ENCODE measurements at regions not wholly inside any gene's neighbourhood (a gene's known extent, or its start where the extent isn't known, plus 50 kb on each side); places are given as distances from the start of the nearest gene placed in this dataset.
"Not testable (repeated sequence)": the region's sequence is repeated elsewhere in the genome, so short reads cannot be mapped to it uniquely, and the experiment has no call there.

GRCh38 chr5:24225051-24225450 is 419.7 kb downstream of the CDH10 start:
- H3K4me1 ChIP-seq, result no peaks in the 10 kb centered on the region
- no peak overlapping the region for H3K27ac ChIP-seq
- no peak for DNase-seq
- intact Hi-C loops (cut with DNase I; ENCODE audit: low total_unique reads), result no loop called here
- H3K36me3 ChIP-seq (ENCODE audit: low read depth, missing control alignments), result no peaks in the 10 kb centered on the region
- TF ChIP-seq POLR2A (IDR thresholded peaks at IDR 0.05) (no peak), CTCF (IDR thresholded peaks at IDR 0.05) (no peak)
- no peaks in the 10 kb centered on the region for H3K27me3 ChIP-seq
- no peak overlapping the region for H3K4me3 ChIP-seq
- H3K9me3 ChIP-seq, result no peaks in the 10 kb centered on the region

GRCh38 chr5:24226479-24226878 is 418.3 kb downstream of the CDH10 start:
- Histone ChIP-seq H3K36me3 (ENCODE audit: low read depth, missing control alignments) (no peaks in the 10 kb centered on the region), H3K4me3 (no peak overlapping the region), H3K27ac (no peak overlapping the region), H3K4me1 (no peaks in the 10 kb centered on the region), H3K27me3 (no peaks in the 10 kb centered on the region), H3K9me3 (no peaks in the 10 kb centered on the region)
- TF ChIP-seq POLR2A (IDR thresholded peaks at IDR 0.05) (no peak), CTCF (IDR thresholded peaks at IDR 0.05) (no peak)
- intact Hi-C loops (cut with DNase I; ENCODE audit: low total_unique reads), result no loop called here
- 50 to 53% methylated on average over 1 of the region's 1 CpG for WGBS, 2 donors
- no peak for DNase-seq

- H3K9me3 ChIP-seq; intact Hi-C loops (cut with DNase I; ENCODE audit: low total_unique reads); DNase-seq; H3K4me1 ChIP-seq; H3K4me3 ChIP-seq; H3K27ac ChIP-seq; H3K27me3 ChIP-seq; H3K36me3 ChIP-seq (ENCODE audit: low read depth, missing control alignments): not testable (repeated sequence)
- 83 to 89% methylated on average over 5 of the region's 5 CpGs for WGBS, 2 donors
Measured at GRCh38 chr5:24227881-24228280, 416.9 kb downstream of the CDH10 start.

DNA sequence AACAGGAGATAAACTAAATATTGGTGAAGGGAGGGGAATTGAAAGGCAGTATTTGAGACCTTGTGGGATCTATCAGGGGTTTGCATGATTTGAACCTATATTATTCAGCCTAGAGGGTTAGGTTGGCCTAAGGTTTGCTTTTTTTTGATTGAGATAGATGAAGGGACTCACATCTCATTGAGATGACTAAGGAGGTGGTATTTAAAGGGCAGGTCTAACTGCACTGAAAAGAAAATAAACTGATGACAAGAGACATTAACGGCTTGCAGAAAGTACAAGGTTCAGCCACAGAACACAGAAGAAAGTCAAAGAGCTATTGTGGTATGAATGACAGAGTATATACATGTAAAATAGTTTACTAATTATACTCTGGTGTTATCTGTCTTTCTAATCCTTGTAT is 412.7 kb downstream of the CDH10 start:
- no peaks in the 10 kb centered on the region for H3K36me3 ChIP-seq (ENCODE audit: low read depth, missing control alignments)
- intact Hi-C loops (cut with DNase I; ENCODE audit: low total_unique reads), result no loop called here
- H3K9me3 ChIP-seq, result no peaks in the 10 kb centered on the region
- 60 to 80% methylated on average over 1 of the region's 1 CpG for WGBS, 2 donors
- H3K27me3 ChIP-seq, result no peaks in the 10 kb centered on the region
- no peaks in the 10 kb centered on the region for H3K4me1 ChIP-seq
- TF ChIP-seq POLR2A (IDR thresholded peaks at IDR 0.05), result no peak
- TF ChIP-seq CTCF (IDR thresholded peaks at IDR 0.05), result no peak
- H3K27ac ChIP-seq, result no peak overlapping the region
- no peak for DNase-seq
- no peak overlapping the region for H3K4me3 ChIP-seq

DNA sequence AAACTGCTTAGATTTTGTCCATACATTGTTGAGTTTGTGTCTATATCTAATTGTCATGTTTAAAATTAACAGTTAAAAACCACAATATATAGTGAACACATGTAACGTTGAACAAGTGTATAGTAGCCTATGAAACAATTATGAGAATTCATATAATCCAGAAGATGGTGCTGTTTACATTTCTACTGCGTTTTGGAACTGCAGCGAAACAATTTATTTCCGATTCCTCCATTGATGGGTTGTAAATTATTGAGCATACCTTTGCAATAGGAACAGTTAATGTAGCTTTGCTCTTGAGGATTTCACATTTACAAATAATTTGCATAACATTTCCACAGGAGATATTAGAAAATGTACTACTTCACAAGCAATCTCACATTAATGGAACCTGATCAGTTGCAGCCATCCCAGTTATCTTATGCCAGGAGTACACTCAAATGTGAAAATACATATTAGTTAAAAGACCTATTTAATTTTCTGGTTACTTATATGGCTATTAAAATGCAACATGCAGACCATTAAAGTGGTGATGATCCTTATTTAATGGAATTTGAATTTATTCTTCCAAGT is 411.8 kb downstream of the CDH10 start:
- Histone ChIP-seq H3K9me3 (no peaks in the 10 kb centered on the region), H3K36me3 (ENCODE audit: low read depth, missing control alignments) (no peaks in the 10 kb centered on the region), H3K27ac (no peak overlapping the region), H3K4me3 (no peak overlapping the region), H3K27me3 (no peaks in the 10 kb centered on the region), H3K4me1 (no peaks in the 10 kb centered on the region)
- no peak for TF ChIP-seq POLR2A (IDR thresholded peaks at IDR 0.05)
- intact Hi-C loops (cut with DNase I; ENCODE audit: low total_unique reads), result no loop called here
- WGBS, 2 donors, result 42 to 47% methylated on average over 4 of the region's 4 CpGs
- no peak for DNase-seq

DNA sequence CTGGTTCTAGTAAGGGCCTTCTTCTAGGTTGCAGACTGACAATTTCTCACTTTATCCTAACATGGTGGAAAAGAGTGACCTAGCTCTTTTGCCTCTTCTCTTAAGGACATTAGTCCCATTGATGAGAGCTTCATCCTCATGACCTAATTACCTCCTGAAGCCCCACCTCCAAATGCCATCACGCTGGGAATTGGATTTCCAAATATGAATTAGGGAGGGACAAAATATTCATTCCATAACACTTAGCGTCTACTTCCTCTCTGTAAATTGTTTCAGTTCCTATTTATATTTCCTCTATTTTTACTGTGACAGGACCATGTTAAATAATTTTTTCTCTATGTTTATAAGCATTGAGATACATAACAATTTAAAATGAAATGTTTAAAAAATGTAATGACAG is 408.8 kb downstream of the CDH10 start:
- 56 to 67% methylated on average over 2 of the region's 2 CpGs for WGBS, 2 donors
- no peak overlapping the region for H3K4me3 ChIP-seq
- H3K36me3 ChIP-seq (ENCODE audit: low read depth, missing control alignments), result no peaks in the 10 kb centered on the region
- H3K4me1 ChIP-seq, result no peaks in the 10 kb centered on the region
- no peaks in the 10 kb centered on the region for H3K9me3 ChIP-seq
- no peak for DNase-seq
- H3K27ac ChIP-seq, result no peak overlapping the region
- intact Hi-C loops (cut with DNase I; ENCODE audit: low total_unique reads), result no loop called here
- H3K27me3 ChIP-seq, result no peaks in the 10 kb centered on the region
- TF ChIP-seq POLR2A (IDR thresholded peaks at IDR 0.05), result no peak
- TF ChIP-seq CTCF (IDR thresholded peaks at IDR 0.05), result no peak
